ENCODE measurements at regions not wholly inside any gene's neighbourhood (a gene's known extent, or its start where the extent isn't known, plus 50 kb on each side); places are given as distances from the start of the nearest gene placed in this dataset.

DNA sequence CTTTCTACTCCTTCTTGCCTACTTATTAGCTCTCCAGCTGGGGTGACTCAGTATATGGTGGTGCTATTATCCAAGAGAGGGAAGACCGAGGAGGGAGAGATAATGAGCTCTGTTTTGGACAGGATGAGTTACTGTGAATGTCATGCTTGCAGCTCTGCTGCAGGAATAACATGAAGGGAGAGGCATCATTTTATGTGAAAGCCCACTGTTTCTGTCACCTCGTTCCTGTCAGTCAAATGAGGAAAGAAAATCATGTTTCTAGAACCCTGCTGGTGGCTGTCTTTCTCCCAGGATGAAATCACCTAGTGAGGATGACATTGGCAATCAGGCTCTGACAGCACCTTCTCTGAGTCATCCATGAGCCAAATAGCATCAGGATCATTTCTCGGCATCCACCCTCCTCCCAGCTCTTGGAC is 1291.6 kb upstream of the AUTS2 start:
- H3K27ac ChIP-seq (ENCODE audit: low read depth) = no peak overlapping the region
- H3K4me2 ChIP-seq = no peak overlapping the region
- no peaks in the 10 kb centered on the region for H3K4me1 Mint-ChIP-seq
- DNase-seq (ENCODE audit: low spot score) (no peak), ATAC-seq (no peak)
- no peak overlapping the region for H3K27ac Mint-ChIP-seq
- H3K27me3 ChIP-seq (ENCODE audit: insufficient read depth) = no peaks in the 10 kb centered on the region
- H3K4me1 ChIP-seq (ENCODE audit: insufficient read depth) = no peaks in the 10 kb centered on the region
- H3K36me3 Mint-ChIP-seq (ENCODE audit: low read depth) = peaks cover 32% of the 10 kb centered on the region
- peaks cover 93% of the 10 kb centered on the region for H3K9me3 Mint-ChIP-seq
- TF ChIP-seq ZNF114 (CRISPR knock-in tag; IDR thresholded peaks at IDR 0.05) = no peak
- no peak for TF ChIP-seq CREB1 (CRISPR knock-in tag; IDR thresholded peaks at IDR 0.05; ENCODE audit: low read depth)
- no peak for TF ChIP-seq NANOG (IDR thresholded peaks at IDR 0.05; ENCODE audit: borderline replicate concordance)
- TF ChIP-seq, protein P1, sequence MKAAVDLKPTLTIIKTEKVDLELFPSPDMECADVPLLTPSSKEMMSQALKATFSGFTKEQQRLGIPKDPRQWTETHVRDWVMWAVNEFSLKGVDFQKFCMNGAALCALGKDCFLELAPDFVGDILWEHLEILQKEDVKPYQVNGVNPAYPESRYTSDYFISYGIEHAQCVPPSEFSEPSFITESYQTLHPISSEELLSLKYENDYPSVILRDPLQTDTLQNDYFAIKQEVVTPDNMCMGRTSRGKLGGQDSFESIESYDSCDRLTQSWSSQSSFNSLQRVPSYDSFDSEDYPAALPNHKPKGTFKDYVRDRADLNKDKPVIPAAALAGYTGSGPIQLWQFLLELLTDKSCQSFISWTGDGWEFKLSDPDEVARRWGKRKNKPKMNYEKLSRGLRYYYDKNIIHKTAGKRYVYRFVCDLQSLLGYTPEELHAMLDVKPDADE (IDR thresholded peaks at IDR 0.05) = no peak
- TF ChIP-seq ZNF331 (CRISPR knock-in tag; IDR thresholded peaks at IDR 0.05; ENCODE audit: low read depth) = no peak
- TF ChIP-seq, protein P2, sequence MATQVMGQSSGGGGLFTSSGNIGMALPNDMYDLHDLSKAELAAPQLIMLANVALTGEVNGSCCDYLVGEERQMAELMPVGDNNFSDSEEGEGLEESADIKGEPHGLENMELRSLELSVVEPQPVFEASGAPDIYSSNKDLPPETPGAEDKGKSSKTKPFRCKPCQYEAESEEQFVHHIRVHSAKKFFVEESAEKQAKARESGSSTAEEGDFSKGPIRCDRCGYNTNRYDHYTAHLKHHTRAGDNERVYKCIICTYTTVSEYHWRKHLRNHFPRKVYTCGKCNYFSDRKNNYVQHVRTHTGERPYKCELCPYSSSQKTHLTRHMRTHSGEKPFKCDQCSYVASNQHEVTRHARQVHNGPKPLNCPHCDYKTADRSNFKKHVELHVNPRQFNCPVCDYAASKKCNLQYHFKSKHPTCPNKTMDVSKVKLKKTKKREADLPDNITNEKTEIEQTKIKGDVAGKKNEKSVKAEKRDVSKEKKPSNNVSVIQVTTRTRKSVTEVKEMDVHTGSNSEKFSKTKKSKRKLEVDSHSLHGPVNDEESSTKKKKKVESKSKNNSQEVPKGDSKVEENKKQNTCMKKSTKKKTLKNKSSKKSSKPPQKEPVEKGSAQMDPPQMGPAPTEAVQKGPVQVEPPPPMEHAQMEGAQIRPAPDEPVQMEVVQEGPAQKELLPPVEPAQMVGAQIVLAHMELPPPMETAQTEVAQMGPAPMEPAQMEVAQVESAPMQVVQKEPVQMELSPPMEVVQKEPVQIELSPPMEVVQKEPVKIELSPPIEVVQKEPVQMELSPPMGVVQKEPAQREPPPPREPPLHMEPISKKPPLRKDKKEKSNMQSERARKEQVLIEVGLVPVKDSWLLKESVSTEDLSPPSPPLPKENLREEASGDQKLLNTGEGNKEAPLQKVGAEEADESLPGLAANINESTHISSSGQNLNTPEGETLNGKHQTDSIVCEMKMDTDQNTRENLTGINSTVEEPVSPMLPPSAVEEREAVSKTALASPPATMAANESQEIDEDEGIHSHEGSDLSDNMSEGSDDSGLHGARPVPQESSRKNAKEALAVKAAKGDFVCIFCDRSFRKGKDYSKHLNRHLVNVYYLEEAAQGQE (IDR thresholded peaks at IDR 0.05; ENCODE audit: unreplicated experiment) = no peak
- no peak for TF ChIP-seq POLR2AphosphoS5 (IDR thresholded peaks at IDR 0.05; ENCODE audit: low read depth)
- no peak for TF ChIP-seq EZH2phosphoT487 (IDR thresholded peaks at IDR 0.05; ENCODE audit: unreplicated experiment)
- no peaks in the 10 kb centered on the region for H3K9me2 ChIP-seq (ENCODE audit: insufficient read depth)
- H3K27me3 Mint-ChIP-seq (ENCODE audit: insufficient read depth, low read depth, poor library complexity) = peaks cover 3% of the 10 kb centered on the region
- no peak overlapping the region for H2AFZ ChIP-seq
- no peak overlapping the region for H3K4me3 Mint-ChIP-seq
- no peaks in the 10 kb centered on the region for H3K36me3 ChIP-seq (ENCODE audit: insufficient read depth)
- H3K79me2 ChIP-seq (replicated peaks; ENCODE audit: insufficient read depth) = no peaks in the 10 kb centered on the region
- H4K20me1 ChIP-seq (replicated peaks; ENCODE audit: insufficient read depth) = no peaks in the 10 kb centered on the region
- no peaks in the 10 kb centered on the region for H3F3A ChIP-seq (replicated peaks; ENCODE audit: low read depth)
- no peak overlapping the region for H3K4me3 ChIP-seq

DNA sequence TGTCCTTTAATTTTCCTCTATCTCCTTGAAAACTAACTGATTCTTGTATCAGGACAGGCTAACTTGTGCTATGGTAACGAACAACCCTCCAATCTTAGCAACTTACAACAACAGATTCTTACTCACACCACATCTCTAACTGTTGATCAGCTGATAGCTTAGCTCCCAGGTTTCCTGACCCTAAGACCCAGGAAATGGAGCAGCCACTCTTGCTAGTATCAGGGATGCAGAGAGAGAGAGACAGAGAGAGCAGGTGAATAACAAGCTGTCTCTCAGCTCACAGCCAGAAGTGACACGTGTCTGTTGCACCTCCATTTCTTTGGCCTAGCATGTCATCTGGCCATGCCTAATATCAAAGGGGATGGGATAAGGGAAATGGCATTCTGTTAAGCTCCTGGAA is 1289.0 kb upstream of the AUTS2 start:
- H3K27ac ChIP-seq (ENCODE audit: low read depth) = no peak overlapping the region
- no peak overlapping the region for H3K4me2 ChIP-seq
- Mint-ChIP-seq H3K27me3 (ENCODE audit: insufficient read depth, low read depth, poor library complexity) (peaks cover 3% of the 10 kb centered on the region), H3K36me3 (ENCODE audit: low read depth) (peaks cover 47% of the 10 kb centered on the region), H3K4me3 (no peak overlapping the region), H3K4me1 (no peaks in the 10 kb centered on the region), H3K9me3 (peaks cover 92% of the 10 kb centered on the region), H3K27ac (no peak overlapping the region)
- H3K27me3 ChIP-seq (ENCODE audit: insufficient read depth) = no peaks in the 10 kb centered on the region
- DNase-seq (ENCODE audit: low spot score) (no peak), ATAC-seq (no peak)
- H3K79me2 ChIP-seq (replicated peaks; ENCODE audit: insufficient read depth) = no peaks in the 10 kb centered on the region
- no peak overlapping the region for H3K4me3 ChIP-seq
- no peaks in the 10 kb centered on the region for H3K4me1 ChIP-seq (ENCODE audit: insufficient read depth)
- H2AFZ ChIP-seq = no peak overlapping the region
- H3K36me3 ChIP-seq (ENCODE audit: insufficient read depth) = no peaks in the 10 kb centered on the region
- no peaks in the 10 kb centered on the region for H4K20me1 ChIP-seq (replicated peaks; ENCODE audit: insufficient read depth)
- no peaks in the 10 kb centered on the region for H3K9me2 ChIP-seq (ENCODE audit: insufficient read depth)
- no peaks in the 10 kb centered on the region for H3F3A ChIP-seq (replicated peaks; ENCODE audit: low read depth)
- TF ChIP-seq CREB1 (CRISPR knock-in tag; IDR thresholded peaks at IDR 0.05; ENCODE audit: low read depth) = no peak
- TF ChIP-seq, protein P1 (IDR thresholded peaks at IDR 0.05) = no peak
- TF ChIP-seq JUNB (IDR thresholded peaks at IDR 0.05; ENCODE audit: unreplicated experiment) = no peak
- no peak for TF ChIP-seq ZNF114 (CRISPR knock-in tag; IDR thresholded peaks at IDR 0.05)
- TF ChIP-seq ZNF462 (CRISPR knock-in tag; IDR thresholded peaks at IDR 0.05) = no peak
